Esophagus squamous epithelium (tissue), 4 donors: ENCODE measurements at regions not wholly inside any gene's neighbourhood (a gene's known extent, or its start where the extent isn't known, plus 50 kb on each side); places are given as distances from the start of the nearest gene placed in this dataset.

Experiments
- CTCF ChIP-seq, 6 experiments: fragments of 450-650 bp in 4 of 6; fragments of 200-600 bp in 2 of 6; sonication (generic) in 2 of 6; IDR thresholded peaks; one replicate each; pipeline ENCODE4 v1.5.1; 2016 to 2019; ENCODE audit warnings: antibody characterized with exemption in 6 of 6, mild to moderate bottlenecking in 4 of 6, moderate library complexity in 4 of 6
- POLR2A ChIP-seq, 4 donors: fragments of 450-650 bp; IDR thresholded peaks; one replicate each; pipeline ENCODE4 v1.6.1; 2017; ENCODE audit warnings: antibody characterized with exemption in 4 of 4, mild to moderate bottlenecking in 4 of 4, moderate library complexity in 3 of 4

- TF ChIP-seq CTCF (IDR thresholded peaks at IDR 0.05): no peak
- TF ChIP-seq POLR2A (IDR thresholded peaks at IDR 0.05): no peak
Observed at GRCh38 chr18:64592246-64592645, 443.4 kb upstream of the LINC00305 start.
